RPMI7951 (cell line): ENCODE measurements at regions not wholly inside any gene's neighbourhood (a gene's known extent, or its start where the extent isn't known, plus 50 kb on each side); places are given as distances from the start of the nearest gene placed in this dataset.
"Not testable (repeated sequence)": the region's sequence is repeated elsewhere in the genome, so short reads cannot be mapped to it uniquely, and the experiment has no call there.

Source experiments
- DNase-seq: peaks from one replicate; pipeline ENCODE4 v3.0.0-alpha.2; 2012; ENCODE audit warnings: low read depth

DNA sequence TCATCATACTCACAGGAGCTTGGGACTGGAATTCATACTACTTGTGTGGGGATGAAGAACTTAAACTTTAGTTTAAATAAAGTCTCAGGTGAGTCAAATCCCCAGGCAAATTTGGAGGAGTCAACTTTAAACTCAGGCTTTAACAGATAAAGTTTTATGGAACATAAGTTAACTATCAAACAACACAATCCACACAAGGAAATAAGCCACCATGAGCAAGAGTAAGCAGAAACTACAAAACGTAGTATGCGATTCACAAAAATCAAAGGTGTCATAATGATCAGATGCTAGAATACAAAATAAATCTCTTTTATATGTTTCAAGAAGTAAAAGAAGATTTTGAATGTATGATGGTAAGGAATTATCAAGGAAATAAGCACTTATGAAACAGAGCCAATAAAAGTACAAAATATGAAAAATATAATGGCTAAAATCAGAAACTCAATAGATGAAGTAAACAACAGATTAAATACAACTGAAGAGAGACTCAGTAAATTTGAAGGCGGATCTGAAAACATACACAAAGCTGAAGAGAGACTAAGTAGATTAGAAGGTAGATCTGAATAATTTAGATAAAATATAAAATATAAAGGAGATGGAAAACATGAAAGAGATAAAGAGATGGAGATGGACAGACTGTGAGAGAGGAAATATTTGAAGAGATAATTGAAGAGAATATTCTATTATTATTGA lies 97.5 kb upstream of the TWIST2 start:
- no peak for DNase-seq

DNA sequence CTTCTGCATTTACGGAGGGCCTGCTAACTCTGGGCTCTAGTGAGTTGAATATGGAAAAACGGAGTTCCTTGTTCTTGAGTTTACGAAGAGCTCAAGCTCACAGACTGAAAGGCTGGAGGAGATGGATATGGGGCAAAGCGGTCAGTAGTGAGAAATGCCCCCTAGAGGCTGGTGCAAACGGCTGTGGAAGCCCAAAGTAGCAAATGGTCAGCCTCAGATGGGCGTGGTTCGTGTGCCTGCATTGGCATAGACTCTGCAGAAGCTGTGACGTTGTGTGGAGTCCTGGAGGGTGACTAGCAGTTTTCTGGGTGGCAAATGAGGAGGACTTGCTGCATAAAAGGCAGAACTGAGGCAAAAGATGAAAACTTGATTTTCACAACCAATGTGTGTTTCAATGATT lies 93.6 kb upstream of the TWIST2 start:
- no peak for DNase-seq

DNA sequence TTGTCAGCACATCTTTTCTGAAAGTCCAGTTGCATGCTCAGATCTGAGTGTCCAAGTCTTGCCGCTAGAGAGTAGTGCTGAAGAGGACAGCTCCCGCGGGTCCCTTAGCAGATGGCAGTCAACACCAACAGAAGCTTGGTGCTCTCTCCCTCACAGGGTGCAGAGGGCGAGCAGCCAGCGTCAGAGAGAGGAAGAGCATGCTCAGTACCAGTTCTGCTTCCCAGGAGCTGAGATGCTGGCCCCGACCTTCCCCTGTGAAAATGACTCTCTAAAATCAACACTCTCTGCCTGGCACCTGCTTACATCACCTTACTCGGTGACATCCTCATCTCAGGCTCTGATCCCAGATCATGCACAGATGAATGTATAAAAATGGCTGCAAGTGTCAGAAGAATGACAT lies 86.0 kb upstream of the TWIST2 start:
- DNase-seq: peak; percentile 46

DNA sequence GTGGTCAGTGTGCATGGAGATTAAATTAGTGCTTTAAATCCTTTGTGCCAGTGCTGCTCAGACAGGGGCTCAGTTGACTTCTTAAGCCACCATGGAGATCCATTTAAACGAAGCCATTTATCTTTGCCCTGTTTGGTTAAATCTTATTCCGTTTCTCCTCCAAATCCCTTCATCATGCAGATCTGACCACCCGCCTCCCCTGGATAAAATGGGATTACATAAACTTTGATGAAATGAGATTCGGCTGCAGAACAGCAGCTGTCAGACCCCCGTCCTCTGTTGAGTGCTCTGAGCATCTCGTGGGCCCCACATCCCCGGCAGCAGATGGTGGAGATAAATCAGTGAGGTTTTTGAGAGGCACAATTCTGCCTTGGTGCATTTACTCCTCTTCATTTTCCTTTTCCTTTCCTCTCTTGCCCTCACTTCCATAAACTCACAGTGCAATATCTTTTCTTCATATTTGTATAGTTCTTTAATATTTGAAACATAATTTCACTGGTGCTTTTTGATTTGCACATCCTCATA lies 84.4 kb upstream of the TWIST2 start:
- no peak for DNase-seq

DNA sequence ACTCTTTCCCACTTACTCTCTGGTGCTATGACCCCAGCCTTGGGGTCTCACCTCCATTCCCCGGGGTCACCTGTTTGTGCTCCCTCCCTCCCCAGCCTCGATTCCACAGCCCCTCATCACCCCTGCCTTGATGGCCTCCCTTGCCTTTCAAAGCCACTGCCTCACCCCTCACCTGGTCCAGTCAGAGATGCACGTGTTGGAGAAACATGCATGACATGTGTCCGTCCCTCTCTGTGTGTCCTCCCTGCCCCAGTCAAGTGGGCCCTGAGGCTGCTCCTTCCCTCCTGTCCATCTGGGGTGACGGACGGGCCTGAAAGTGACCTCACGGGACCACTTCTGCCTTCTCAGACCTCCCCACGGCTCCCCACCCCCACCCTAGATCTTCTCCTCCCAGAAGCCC lies 82.3 kb upstream of the TWIST2 start:
- no peak for DNase-seq

DNA sequence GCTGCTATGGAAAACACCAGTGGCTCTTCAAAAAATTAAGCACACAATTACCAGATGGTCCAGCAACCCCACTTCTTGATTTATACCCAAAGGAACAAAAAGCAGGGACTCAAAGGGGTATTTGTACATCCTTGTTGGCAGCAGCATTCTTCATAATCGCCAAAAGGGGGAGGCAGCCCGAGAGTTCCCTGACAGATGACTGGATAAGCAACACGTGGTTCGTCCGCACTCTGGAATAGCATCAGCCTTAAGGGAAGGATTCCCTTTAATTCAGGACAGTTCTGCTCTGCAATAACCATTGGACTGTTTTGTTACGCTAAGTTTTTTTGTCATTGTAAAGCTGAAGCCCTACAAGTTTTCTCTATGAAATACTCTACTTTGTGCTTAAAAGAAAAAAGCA lies 76.7 kb upstream of the TWIST2 start:
- peak; percentile 17 for DNase-seq

DNA sequence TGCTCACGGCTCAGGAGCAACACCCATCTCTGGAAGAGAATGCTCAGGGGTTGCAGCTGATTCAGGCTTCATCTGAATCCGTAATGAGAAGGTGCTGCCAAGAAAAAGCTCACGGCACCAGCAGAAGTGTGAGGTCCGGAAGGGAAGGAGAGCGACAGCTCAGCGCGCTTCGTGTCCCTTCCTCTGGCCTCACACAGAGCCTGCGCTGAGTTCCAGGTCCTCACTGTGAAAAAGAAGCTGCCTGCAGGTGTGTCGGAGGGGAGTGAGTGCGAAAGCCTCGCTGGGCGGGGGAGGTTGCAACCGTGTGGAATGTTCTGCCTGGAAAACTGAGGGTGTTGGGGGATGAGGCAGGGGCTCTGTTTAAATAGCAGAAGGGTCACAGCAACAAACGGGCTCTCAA lies 76.2 kb upstream of the TWIST2 start:
- no peak for DNase-seq

DNA sequence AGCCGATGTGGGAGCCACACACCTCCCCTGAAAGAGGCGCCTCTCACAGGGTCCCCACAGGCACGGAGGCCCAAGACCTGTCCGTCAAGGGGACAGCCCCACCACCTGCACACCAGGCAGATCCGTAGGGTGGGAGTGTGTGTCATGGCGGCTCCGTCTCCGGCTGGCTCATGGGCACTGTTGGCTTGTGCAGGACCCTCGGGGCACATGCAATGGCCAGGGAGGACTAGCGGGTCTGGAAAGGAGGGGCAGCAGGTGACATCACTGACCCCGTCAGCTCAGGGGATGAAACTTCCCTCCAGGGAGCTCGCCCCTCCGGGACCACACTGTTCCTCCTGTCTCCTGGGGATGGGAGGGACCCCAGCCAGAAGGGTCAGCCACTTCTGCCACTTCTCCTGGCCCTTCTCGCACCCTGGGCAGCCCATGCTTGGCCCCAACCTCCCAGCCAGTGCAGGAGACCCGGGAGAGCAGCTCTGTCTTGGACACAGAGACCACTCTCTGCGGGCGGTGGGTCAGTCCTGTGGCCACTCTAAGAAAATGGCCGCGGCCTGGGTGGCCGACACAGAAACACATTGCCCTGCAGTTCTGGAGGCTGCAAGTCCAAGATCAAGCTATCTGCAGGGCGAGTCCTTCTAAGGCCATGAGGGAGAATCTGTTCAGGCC lies 75.1 kb upstream of the TWIST2 start:
- DNase-seq: no peak

DNA sequence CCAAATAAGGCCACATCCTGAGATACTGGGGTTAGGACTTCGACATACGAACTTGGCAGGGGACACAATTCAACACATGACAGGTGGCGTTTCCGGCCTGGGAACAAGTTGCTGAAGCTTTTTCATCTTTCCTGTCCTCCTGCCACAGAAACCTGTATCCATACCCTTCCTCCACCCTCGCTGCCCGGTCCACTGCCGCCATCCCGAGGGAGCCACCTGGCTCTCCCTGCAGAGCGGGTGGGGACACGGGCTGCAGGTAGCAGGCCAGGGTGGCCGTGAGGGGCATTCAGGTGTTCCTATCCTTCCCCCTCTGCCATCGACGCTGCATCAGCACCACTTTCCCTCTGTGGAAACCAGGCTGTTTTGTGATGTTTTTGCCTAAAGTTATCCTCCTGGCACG lies 74.4 kb upstream of the TWIST2 start:
- DNase-seq: no peak

DNA sequence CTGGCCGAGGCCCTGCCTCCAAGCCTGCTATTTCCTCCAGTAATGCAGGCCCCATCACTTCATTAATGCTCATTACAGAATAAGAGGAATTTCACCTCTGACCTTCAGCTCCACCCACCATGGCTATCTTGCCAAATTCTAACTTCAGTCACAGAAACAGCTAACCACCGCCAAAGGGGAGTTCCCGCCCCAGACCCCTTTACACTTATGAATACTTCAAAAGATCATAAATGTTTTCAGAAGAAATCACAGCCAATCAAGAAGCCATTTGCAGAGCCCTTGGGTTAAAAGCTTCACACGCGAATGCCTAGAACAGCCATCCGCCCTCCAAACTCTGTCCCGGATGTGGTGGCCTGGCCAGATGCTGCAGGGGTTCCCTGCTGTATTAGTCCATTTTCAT lies 73.8 kb upstream of the TWIST2 start:
- peak; percentile 14 for DNase-seq

DNA sequence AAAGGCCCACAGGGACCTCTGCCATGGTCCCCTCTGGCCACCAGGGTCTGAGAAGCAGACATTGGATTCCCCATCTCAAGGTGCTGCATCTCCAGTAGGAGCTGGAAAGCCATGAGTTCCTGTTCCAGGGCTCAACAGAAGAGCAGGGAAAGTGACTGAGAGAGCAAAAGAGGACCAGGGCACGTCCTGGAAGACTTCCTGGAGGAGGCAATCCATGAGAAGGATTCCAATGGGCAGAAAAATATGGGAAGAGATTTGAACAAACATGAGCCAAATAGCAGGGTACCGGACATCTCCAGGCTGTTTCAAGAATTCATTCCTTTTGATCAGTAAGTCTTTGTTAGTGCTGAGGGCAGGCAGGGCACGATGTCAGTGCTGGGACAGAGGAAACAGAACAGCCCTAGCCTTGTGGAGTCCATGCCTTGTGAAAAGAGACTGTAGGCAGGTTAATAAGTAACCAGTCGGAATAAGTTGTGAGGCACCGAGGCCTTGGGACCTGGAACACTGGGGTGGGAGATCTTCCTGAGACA lies 72.8 kb upstream of the TWIST2 start:
- no peak for DNase-seq

DNA sequence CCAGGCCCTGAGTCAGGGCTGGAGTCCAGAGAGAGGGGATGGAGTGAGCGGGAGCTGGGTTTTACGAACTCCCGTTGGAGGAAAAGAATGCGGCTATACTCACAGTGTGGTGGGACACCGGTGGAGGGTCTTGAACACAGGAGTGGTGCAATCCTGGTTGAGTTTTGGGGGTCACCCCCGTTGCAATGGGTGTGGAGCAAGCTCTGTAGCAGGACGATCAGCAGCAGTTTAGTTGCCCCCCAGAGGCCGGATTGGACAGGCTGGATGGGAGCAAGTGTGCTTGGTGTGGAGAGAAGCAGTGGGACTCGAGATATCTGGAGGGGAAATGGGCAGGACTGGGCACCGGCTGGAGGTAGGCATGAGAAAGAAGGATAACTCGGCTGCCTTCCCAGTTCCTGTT lies 72.3 kb upstream of the TWIST2 start:
- no peak for DNase-seq

DNA sequence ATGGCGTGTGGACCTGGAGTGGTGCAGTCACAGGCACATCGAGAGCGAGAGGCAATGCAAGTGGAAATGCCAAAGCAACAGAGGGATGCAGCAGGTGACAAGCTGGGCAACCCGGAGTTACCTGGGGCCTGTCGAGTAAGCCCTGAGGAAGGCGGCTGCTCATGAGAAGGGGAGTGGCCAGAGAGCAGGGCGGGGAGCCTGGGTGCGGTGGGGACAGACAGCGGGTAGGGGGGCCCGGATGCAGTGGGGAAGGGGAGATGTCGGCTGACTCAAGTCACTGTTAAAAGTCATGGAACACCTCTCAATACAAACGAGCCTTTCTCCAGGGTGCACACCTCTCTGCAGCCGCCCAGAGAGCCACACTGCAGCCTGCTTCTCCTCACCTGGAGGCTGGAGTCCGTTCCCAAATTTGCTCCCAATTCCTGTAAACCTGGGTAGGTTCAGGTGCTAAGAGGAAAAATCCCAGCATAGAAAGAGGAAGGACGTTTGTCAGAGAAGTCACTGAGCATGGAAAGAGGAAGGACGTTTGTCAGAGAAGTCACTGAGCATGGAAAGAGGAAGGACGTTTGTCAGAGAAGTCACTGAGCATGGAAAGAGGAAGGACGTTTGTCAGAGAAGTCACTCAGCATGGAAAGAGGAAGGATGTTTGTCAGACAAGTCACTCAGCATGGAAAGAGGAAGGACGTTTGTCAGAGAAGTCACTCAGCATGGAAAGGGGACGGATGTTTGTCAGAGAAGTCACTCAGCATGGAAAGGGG lies 71.7 kb upstream of the TWIST2 start:
- no peak for DNase-seq

DNA sequence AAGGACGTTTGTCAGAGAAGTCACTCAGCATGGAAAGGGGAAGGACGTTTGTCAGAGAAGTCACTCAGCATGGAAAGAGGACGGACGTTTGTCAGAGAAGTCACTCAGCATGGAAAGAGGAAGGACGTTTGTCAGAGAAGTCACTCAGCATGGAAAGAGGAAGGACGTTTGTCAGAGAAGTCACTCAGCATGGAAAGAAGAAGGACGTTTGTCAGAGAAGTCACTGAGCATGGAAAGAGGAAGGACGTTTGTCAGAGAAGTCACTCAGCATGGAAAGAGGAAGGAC lies 71.2 kb upstream of the TWIST2 start:
- not testable (repeated sequence) for DNase-seq

DNA sequence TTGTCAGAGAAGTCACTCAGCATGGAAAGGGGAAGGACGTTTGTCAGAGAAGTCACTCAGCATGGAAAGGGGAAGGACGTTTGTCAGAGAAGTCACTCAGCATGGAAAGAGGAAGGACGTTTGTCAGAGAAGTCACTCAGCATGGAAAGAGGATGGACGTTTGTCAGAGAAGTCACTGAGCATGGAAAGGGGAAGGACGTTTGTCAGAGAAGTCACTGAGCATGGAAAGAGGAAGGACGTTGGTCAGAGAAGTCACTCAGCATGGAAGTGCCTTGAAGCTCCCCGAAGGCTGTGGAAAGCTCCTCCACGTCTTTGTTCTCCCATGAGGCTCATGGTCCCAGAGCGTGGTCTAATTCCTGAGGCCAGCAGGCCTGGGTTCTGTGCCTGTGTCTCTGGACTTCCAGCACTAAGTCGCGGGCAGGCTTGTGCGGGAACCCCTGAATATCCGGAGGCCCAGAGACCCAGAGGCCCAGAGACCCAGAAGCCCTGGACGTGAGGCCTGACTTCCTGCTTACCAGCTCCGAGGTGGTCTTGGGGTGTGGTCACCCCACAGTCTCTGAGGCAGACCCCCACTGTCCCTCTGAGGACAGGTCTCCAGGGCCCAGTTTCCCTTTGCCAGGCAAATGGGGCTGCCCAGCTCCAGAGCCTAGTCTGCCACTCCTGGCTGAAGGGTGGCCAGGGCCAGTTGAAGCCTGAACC lies 70.4 kb upstream of the TWIST2 start:
- no peak for DNase-seq

DNA sequence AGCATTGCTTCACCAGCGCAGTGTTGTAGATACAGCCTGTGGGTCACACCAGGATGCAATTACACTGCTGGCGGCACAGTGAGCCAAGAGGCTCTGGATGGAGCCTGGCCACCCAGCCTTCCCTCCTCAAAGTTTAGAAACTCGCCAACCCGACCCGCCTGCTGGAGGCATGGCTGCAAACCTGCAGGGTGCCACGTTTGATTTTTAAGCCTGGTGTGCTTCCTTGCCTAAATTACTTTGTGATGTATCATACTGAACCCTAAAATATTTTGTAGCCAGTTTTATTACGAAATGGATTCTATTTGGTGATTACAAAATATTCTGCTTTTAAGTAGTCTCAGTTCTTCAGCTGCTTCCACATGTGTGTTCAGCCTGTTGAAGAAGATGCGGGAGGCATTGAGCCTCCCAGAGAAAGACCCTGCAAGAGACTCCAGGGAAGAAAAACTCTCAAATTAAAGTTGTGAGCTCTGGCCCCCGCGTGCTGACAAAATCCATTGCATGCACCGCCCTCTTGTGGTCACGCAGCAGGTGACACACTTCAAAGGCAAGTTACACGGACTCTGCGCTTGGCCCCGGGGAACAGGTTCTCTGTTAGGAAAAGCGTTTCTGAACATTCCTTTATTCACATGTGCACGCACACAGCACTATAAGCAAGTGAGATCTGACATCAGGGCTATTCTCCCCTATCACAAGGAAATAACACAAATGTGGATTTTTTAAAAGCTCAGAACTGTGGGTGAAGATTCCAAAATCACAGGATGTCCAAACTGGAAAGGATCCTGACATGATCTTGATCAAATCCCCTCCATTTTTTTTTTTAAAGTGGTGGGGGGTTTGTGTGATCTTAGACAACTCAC lies 63.0 kb upstream of the TWIST2 start:
- peak; percentile 71 for DNase-seq

DNA sequence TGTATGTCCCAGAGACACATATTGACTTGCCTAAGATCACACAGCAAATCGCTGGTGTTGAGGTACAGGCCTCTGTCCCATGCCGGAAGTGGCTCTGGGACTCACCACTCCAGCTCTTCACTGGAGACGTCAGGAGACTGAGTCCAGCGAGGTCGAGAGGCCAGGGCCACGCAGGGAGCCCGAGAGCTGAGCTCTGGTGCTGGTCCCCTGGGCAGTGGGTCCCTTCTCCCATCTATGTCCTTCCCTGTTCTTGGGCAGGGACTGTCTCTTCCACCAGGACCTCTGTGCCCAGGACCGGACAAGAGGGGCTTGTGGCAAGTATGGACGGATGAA lies 62.4 kb upstream of the TWIST2 start:
- DNase-seq: no peak

DNA sequence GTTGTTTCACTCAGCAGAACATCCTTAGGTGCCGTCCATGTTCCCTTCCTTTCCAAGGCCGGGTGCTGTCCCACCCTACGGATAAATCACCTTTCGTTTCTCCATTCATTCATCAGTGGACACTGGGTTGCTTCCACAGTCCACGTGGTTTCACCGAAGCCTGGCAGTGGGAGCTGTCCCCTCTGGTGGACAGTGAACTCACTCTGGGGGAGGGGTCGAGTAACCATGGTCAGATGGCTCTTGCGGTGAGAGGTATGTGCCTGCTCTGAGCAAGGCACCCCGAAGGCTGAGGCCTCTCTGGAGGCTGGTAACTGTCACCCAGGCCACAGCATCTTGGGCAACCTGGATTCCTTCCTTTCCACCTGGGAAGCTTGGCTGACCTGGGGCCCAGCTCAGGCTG lies 61.5 kb upstream of the TWIST2 start:
- DNase-seq: no peak

DNA sequence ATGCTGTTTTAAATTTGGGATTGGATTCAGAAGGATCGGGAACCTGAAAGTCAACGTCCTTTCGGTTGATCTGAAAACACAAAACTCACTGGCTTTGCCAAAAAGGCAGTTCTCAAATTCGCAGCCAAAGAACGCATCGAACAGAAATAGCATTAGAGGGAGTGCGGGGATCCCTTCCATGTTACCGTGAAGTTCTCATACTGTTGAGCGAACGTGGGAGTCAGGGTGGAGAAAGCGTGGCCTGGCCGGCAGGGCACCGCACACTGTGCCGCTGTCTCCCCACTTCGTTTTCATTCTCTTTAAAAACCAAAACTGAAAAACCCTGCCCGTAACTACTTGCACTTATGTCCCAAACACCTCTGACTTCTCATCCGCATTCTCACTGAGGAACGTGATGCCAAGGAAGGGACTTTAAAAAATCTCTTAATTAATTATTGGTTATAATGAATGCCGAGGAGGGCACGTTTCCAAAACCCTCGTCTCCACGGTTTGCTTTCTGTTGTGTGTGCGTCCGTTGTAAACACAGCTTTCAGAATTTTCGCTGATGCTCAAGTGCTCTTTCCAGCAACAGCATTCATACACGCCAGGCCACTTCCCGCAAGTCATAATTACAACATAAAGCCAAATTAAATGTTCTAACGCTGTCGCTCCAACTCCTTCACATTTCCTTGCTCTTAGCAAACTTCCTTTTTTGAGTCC lies 60.9 kb upstream of the TWIST2 start:
- DNase-seq: no peak

DNA sequence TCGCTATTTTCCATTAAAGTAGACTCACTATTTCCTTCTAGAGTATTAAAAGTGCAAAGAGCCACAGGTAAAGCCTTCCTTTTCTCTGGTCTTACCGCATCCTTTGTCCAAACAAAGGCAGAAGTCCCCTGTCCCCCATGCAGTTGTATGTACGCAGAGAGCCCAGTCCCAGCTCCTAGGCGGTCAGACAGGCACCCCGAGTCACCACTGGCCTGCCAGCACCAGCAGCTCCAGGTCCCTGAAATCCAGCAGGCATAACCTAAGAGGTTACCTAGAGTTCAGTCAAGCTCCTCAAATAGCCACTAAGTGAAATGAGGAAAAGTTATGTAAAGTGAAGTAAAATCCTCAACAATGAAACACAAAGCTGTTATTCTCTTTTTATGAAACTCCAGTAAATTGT lies 60.4 kb upstream of the TWIST2 start:
- no peak for DNase-seq

DNA sequence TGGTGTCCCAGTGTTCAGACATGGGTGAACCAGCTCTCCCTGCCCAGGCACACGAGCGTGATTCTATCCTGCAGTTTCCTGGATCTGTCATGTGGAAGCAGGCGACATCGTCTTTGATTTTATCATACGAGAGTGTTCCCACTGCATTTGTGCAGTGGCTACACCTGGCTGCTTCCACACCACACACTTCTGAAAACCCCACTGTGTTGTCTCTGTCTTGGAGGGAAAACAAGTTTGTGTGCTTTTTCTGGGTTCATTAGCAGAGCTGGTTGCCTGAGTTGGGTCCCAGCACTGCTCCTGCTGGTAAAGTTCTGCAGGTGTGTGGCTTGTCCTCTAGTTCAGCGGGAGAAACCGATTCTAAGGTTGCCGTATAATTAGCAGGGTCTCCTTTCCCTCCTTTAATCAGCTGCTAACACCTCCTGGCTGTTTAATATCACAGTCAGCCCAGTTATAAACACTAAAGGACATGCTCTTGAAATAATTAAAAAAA lies 58.5 kb upstream of the TWIST2 start:
- DNase-seq: no peak
